ENCODE measurements at regions not wholly inside any gene's neighbourhood (a gene's known extent, or its start where the extent isn't known, plus 50 kb on each side); places are given as distances from the start of the nearest gene placed in this dataset.

- TF ChIP-seq ETS1 (IDR thresholded peaks at IDR 0.05) = no peak
- TF ChIP-seq ZNF331 (CRISPR knock-in tag; IDR thresholded peaks at IDR 0.05; ENCODE audit: low read depth) = no peak
- TF ChIP-seq REST (IDR thresholded peaks at IDR 0.05; ENCODE audit: unreplicated experiment) = no peak
- TF ChIP-seq POLR2AphosphoS5 (IDR thresholded peaks at IDR 0.05; ENCODE audit: low read depth) = no peak
- no peak for TF ChIP-seq STAT1 (IDR thresholded peaks at IDR 0.05; ENCODE audit: unreplicated experiment)
- TF ChIP-seq CREB1 (CRISPR knock-in tag; IDR thresholded peaks at IDR 0.05; ENCODE audit: low read depth) = no peak
- no peak for TF ChIP-seq CTCF (conservative IDR thresholded peaks at IDR 0.05; ENCODE audit: low read depth in 2 of 2)
- TF ChIP-seq ZNF114 (CRISPR knock-in tag; IDR thresholded peaks at IDR 0.05) = no peak
- no peak for TF ChIP-seq JUNB (IDR thresholded peaks at IDR 0.05; ENCODE audit: unreplicated experiment)
- no peak for TF ChIP-seq EZH2phosphoT487 (IDR thresholded peaks at IDR 0.05; ENCODE audit: unreplicated experiment)
These were observed 476.6 kb upstream of the MARCKS start (continued) for GRCh38 chr6:113380591-113380990.

- H3K27ac ChIP-seq (ENCODE audit: low read depth) = no peak overlapping the region
- H3K4me1 ChIP-seq (ENCODE audit: insufficient read depth) = no peaks in the 10 kb centered on the region
- Mint-ChIP-seq H3K27ac (no peak overlapping the region), H3K4me3 (no peak overlapping the region), H3K27me3 (ENCODE audit: insufficient read depth, low read depth, poor library complexity) (peaks cover 2% of the 10 kb centered on the region), H3K36me3 (ENCODE audit: low read depth) (no peaks in the 10 kb centered on the region), H3K4me1 (no peaks in the 10 kb centered on the region), H3K9me3 (no peaks in the 10 kb centered on the region)
- H3F3A ChIP-seq (replicated peaks; ENCODE audit: low read depth) = no peaks in the 10 kb centered on the region
- H2AFZ ChIP-seq = 0 out of 2 replicates have a peak overlapping the region, but pooled peaks have one; percentile 33
- H3K79me2 ChIP-seq (replicated peaks; ENCODE audit: insufficient read depth) = no peaks in the 10 kb centered on the region
- ATAC-seq = no peak
- H3K36me3 ChIP-seq (ENCODE audit: insufficient read depth) = no peaks in the 10 kb centered on the region
- no peak for TF ChIP-seq EZH2phosphoT487 (IDR thresholded peaks at IDR 0.05; ENCODE audit: unreplicated experiment)
- TF ChIP-seq CTCF (conservative IDR thresholded peaks at IDR 0.05; ENCODE audit: low read depth in 2 of 2) = no peak
- no peak for TF ChIP-seq REST (IDR thresholded peaks at IDR 0.05; ENCODE audit: unreplicated experiment)
- no peak overlapping the region for H3K4me2 ChIP-seq
- H3K9me2 ChIP-seq (ENCODE audit: insufficient read depth) = no peaks in the 10 kb centered on the region
- H3K27me3 ChIP-seq (ENCODE audit: insufficient read depth) = no peaks in the 10 kb centered on the region
- H4K20me1 ChIP-seq (replicated peaks; ENCODE audit: insufficient read depth) = no peaks in the 10 kb centered on the region
- H3K4me3 ChIP-seq = no peak overlapping the region
- DNase-seq (ENCODE audit: low spot score) = no peak
These were observed 475.9 kb upstream of the MARCKS start for GRCh38 chr6:113381232-113381631.
